ENCODE measurements at regions not wholly inside any gene's neighbourhood (a gene's known extent, or its start where the extent isn't known, plus 50 kb on each side); places are given as distances from the start of the nearest gene placed in this dataset.

- H3K4me3 Mint-ChIP-seq (ENCODE audit: low read depth), result no peak overlapping the region
- H3K27ac Mint-ChIP-seq, result no peak overlapping the region
- no peaks in the 10 kb centered on the region for H3K27me3 Mint-ChIP-seq
- no peak for DNase-seq (ENCODE audit: low spot score, unreplicated experiment)
- no peaks in the 10 kb centered on the region for H3K9me3 Mint-ChIP-seq (ENCODE audit: low read depth)
- TF ChIP-seq, protein P1, sequence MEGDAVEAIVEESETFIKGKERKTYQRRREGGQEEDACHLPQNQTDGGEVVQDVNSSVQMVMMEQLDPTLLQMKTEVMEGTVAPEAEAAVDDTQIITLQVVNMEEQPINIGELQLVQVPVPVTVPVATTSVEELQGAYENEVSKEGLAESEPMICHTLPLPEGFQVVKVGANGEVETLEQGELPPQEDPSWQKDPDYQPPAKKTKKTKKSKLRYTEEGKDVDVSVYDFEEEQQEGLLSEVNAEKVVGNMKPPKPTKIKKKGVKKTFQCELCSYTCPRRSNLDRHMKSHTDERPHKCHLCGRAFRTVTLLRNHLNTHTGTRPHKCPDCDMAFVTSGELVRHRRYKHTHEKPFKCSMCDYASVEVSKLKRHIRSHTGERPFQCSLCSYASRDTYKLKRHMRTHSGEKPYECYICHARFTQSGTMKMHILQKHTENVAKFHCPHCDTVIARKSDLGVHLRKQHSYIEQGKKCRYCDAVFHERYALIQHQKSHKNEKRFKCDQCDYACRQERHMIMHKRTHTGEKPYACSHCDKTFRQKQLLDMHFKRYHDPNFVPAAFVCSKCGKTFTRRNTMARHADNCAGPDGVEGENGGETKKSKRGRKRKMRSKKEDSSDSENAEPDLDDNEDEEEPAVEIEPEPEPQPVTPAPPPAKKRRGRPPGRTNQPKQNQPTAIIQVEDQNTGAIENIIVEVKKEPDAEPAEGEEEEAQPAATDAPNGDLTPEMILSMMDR (IDR thresholded peaks at IDR 0.05; ENCODE audit: unreplicated experiment), result no peak
- H3K36me3 Mint-ChIP-seq (ENCODE audit: insufficient read depth), result no peaks in the 10 kb centered on the region
- no peaks in the 10 kb centered on the region for H3K4me1 Mint-ChIP-seq (ENCODE audit: low read depth)
These were observed 196.3 kb upstream of the TANK start for GRCh38 chr2:160963957-160964356.

- TF ChIP-seq, protein P1 (IDR thresholded peaks at IDR 0.05; ENCODE audit: unreplicated experiment), result no peak
- no peak for DNase-seq (ENCODE audit: low spot score, unreplicated experiment)
- Mint-ChIP-seq H3K4me1 (ENCODE audit: low read depth) (peaks cover 1% of the 10 kb centered on the region), H3K36me3 (ENCODE audit: insufficient read depth) (no peaks in the 10 kb centered on the region), H3K27ac (no peak overlapping the region), H3K27me3 (no peaks in the 10 kb centered on the region), H3K4me3 (ENCODE audit: low read depth) (no peak overlapping the region), H3K9me3 (ENCODE audit: low read depth) (no peaks in the 10 kb centered on the region)
These were observed 192.7 kb upstream of the TANK start for GRCh38 chr2:160967523-160967922.

- TF ChIP-seq, protein P1 (IDR thresholded peaks at IDR 0.05; ENCODE audit: unreplicated experiment), result no peak
- H3K4me1 Mint-ChIP-seq (ENCODE audit: low read depth), result peaks cover 1% of the 10 kb centered on the region
- no peaks in the 10 kb centered on the region for H3K9me3 Mint-ChIP-seq (ENCODE audit: low read depth)
- no peaks in the 10 kb centered on the region for H3K27me3 Mint-ChIP-seq
- no peak for DNase-seq (ENCODE audit: low spot score, unreplicated experiment)
- H3K4me3 Mint-ChIP-seq (ENCODE audit: low read depth), result no peak overlapping the region
- H3K36me3 Mint-ChIP-seq (ENCODE audit: insufficient read depth), result no peaks in the 10 kb centered on the region
- H3K27ac Mint-ChIP-seq, result no peak overlapping the region
These were observed 192.0 kb upstream of the TANK start for GRCh38 chr2:160968183-160968582.

DNA sequence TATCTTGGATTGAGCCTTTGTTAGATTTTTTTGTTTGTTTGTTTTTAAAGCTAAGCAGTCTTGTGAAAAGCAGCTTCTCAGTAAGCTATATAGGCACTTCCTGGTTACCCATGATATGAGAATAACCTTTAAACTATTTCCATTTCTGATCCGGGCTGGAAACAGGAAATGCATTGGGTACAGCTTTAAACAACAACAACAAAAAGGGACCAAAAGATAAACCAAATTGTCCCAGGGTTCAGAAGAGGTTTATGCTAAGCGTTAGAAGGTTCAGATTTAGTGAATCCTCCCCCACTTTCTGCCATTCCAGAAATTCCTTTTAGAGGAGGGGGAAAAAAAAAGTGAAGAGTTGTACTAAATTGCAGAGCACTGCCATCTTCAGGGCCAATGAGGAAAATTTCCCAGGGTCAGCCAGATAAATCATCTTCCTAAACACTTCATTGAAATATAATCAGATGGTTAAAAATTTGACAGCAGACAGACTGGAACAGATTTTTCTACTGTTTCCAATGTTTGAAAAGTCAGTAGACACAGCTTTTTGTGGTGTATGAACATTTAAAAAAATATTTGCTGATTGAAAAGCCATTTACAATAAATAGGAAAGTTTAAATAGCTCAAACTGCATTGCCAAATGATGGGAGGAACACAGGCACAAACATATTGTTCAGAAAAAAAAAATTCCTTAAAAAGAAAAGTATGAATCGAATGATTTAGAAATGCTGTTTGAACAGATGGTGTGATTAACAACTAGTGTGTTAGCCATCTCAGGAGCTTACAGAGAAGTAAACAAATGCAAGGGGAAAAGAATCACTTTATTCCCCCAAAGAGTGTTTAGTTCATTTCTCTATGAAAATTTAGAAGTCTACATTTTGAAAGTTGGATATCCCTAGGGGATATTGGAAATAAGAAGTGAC, 189.9 kb upstream of the TANK start:
- H3K4me3 Mint-ChIP-seq (ENCODE audit: low read depth), result peak overlapping the region; percentile 62
- H3K4me1 Mint-ChIP-seq (ENCODE audit: low read depth), result peaks cover 1% of the 10 kb centered on the region
- DNase-seq (ENCODE audit: low spot score, unreplicated experiment), result no peak
- H3K27ac Mint-ChIP-seq, result peak overlapping the region; percentile 96
- TF ChIP-seq, protein P1 (IDR thresholded peaks at IDR 0.05; ENCODE audit: unreplicated experiment), result peak; percentile 76
- no peaks in the 10 kb centered on the region for H3K27me3 Mint-ChIP-seq
- H3K9me3 Mint-ChIP-seq (ENCODE audit: low read depth), result no peaks in the 10 kb centered on the region
- H3K36me3 Mint-ChIP-seq (ENCODE audit: insufficient read depth), result no peaks in the 10 kb centered on the region

GRCh38 chr2:160973991-160974390, 186.2 kb upstream of the TANK start:
- Mint-ChIP-seq H3K36me3 (ENCODE audit: insufficient read depth) (no peaks in the 10 kb centered on the region), H3K27ac (no peak overlapping the region), H3K4me1 (ENCODE audit: low read depth) (peaks cover 1% of the 10 kb centered on the region), H3K9me3 (ENCODE audit: low read depth) (no peaks in the 10 kb centered on the region), H3K4me3 (ENCODE audit: low read depth) (no peak overlapping the region), H3K27me3 (no peaks in the 10 kb centered on the region)
- TF ChIP-seq, protein P1 (IDR thresholded peaks at IDR 0.05; ENCODE audit: unreplicated experiment), result no peak
- no peak for DNase-seq (ENCODE audit: low spot score, unreplicated experiment)
